Head of caudate nucleus (tissue), 42 donors: ENCODE measurements at regions not wholly inside any gene's neighbourhood (a gene's known extent, or its start where the extent isn't known, plus 50 kb on each side); places are given as distances from the start of the nearest gene placed in this dataset.
A peak's percentile ranks its signal among the peaks of the same experiment; 100 is the strongest.

ENCODE experiments used
- DNase-seq, 42 donors: peaks; one replicate each; pipeline versions ENCODE4 v3.0.0 to v3.0.0-alpha.2; 2020 to 2021; ENCODE audit warnings: mixed read lengths in 7 of 42
- intact Hi-C: fragments of 100-400 bp; cut with DNase I; formaldehyde crosslinking; loops from one replicate; pipeline ENCODE4 v1.15.0; 2022

DNA sequence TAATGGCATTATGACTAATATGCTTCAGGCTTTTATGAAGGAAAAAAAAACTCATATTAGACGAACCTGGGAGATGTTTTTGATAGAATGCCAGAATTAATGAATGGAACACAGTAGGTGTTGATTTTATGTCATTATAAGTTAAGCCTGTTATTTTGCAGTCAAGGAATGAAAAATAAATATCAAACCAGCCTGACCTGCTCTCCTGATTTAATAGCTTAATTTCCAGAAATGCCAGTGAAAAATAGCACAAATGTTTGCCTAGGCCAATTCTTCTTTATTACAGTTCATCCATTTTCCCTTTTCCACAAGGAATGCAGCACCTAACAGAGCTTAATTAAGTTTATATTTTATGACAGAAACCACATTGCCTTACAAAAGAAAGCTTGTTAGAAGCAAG is 292.0 kb downstream of the TBL1XR1 start:
- intact Hi-C loops, result no loop called here
- no peak for DNase-seq

DNA sequence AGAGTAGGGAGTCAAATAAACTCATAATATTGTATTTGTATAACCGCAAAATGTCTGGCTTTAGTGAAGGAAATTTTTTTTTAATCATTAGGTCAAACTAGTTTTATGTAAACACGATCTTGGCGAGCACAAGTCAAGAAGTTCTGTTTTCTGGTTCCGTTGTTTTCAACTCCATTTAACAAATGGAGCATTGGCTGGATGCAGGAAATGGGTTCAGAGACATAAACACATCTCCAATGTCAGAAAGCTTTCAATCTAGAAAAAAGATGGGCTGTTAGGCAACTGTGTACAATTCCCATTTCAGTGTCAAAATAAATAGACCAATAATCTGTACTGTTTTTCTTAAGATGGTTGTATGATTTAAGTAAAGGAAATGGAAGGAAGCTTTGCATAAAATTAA is 292.8 kb downstream of the TBL1XR1 start:
- DNase-seq, result no peak
- intact Hi-C loops, result no loop called here

- intact Hi-C loops, result no loop called here
- no peak for DNase-seq
These were observed 300.6 kb downstream of the TBL1XR1 start for GRCh38 chr3:176896640-176897039.

DNA sequence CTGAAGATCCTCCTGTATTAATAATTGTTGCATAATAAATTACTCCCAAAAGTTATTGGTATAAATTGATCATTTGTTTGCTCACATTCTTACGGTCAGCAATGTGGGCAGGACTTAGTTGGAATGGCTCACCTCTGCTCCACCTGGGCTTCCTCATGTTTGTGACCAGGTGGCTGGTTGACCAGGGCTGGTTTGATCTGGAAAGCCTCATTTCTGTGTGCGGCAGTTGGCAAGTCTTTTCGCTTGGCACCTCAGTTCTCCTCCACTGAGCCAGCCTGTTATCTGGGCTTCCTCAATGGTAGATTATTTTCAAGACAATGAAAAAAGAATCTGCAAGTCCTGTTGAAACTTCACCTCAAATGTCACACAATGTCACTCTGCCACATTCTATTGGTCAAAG is 301.1 kb downstream of the TBL1XR1 start:
- DNase-seq, result no peak
- intact Hi-C loops, result no loop called here

- intact Hi-C loops, result loop anchor here (10.0 kb wide), 1 partner anchor 55 kb away; no protein-coding TSS in a partner anchor
- DNase-seq, result no peak
These were observed 317.6 kb downstream of the TBL1XR1 start for GRCh38 chr3:176879710-176880109.

- no peak for DNase-seq
- intact Hi-C loops, result loop anchor here (10.0 kb wide), 1 partner anchor 62 kb away; no protein-coding TSS in a partner anchor
These were observed 324.0 kb downstream of the TBL1XR1 start for GRCh38 chr3:176873261-176873660.

DNA sequence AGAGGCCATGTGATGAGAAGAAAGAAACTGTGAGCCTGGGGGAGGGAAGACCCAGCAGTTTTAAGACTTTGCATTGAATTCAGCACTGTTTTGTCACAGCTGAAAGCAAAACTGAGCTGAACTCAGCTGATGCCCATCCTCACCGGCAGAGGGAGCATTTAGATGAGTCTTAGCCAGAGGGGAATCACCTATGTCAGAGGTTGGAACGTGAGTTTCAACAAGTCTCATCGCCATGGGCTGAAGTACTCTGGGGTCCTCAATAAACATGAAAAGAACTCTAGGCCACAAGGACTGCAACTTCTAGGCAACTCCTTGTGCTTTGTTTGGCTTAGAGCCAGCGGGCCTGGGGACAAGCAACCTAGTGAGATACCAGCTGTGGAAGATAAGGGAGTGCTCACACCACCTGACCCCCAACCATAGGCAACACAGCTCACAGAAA is 324.5 kb downstream of the TBL1XR1 start:
- intact Hi-C loops, result loop anchor here (10.0 kb wide), 1 partner anchor 62 kb away; no protein-coding TSS in a partner anchor
- peak in 34 of 42 donors; percentile 5 to 78 (median 39) for DNase-seq

GRCh38 chr3:176870451-176870850 is 326.8 kb downstream of the TBL1XR1 start:
- DNase-seq, result no peak
- intact Hi-C loops, result loop anchor here (10.0 kb wide), 1 partner anchor 64 kb away; no protein-coding TSS in a partner anchor

- intact Hi-C loops, result no loop called here
- no peak for DNase-seq
These were observed 329.3 kb downstream of the TBL1XR1 start for GRCh38 chr3:176867681-176868663.

GRCh38 chr3:176861137-176861536 is 336.1 kb downstream of the TBL1XR1 start:
- intact Hi-C loops, result no loop called here
- no peak for DNase-seq

DNA sequence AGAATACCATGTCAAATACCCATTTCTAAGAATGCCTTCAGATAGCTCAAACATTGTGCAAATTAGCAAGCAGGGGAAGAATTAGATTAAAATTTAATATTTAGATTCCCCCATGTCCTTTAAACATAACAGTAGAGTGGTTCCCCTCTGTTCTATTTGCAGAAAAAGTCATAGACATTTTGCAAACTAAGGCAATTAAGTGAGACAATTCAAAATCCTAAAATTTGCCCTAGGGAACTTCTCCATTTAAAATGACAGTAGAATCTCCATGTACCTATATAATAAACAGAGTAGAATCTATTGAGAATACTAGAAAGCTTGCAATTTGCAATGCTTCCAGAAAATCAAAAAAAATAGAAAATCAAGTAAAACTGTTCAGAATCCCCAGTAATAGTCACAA is 340.6 kb downstream of the TBL1XR1 start:
- DNase-seq, result no peak
- intact Hi-C loops, result no loop called here

GRCh38 chr3:176855901-176856486 is 341.3 kb downstream of the TBL1XR1 start:
- intact Hi-C loops, result no loop called here
- no peak for DNase-seq

GRCh38 chr3:176855213-176855612 is 342.1 kb downstream of the TBL1XR1 start:
- intact Hi-C loops, result no loop called here
- no peak for DNase-seq

DNA sequence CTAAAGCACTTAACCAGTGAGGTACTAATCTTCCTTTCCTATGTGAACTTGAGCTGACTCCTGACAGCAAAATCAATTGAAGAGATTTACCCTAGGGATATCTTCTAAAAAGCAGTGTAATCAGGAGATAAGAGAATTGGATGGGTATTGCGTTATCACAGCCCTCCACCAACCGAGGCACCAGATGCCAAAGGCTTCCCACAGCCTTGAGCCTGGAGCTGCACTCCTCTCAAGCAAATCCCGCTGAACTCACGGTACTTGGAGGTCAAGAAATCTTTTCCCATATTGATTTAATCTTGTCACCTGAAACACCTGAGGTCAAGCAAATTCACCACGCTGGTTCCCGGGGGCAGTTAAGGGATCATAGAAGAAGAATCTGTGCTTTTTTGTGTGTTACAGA is 346.8 kb downstream of the TBL1XR1 start:
- no peak for DNase-seq

DNA sequence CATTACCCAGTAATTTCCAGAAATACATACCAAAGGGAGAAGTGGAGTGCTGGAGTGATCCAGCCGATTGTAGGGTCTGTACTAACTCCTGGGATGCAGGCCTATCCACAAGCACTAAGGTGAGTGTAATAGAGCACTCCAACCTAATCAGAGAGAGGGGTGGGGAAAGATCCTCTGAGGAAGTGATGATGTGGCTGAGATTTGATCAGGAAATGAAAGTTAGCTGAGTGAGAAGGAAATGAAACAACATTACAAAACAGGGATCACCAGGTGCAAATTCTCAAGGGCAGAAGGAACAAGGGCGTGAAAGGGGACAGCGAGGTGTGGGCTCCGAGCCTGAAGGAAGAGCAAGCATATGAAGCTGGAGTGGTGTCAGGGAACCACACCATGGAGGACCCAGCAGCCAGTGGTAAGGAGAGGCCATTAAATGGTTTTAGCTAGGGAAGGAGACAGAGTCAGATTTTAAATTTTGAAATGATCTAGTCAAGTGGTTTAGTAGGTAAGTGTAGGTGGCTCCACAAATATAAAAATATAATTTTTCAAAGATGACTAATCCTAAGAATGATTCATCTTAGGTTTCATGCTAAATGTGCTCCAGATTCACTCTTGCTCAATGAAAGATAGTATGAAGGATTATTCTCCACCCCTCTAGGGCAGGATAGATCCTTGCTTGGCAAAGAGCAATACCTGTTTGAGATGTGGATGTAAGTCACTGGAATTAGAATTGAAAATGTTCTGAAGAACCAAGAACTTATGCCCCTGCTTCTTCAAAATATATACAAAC is 348.7 kb downstream of the TBL1XR1 start:
- DNase-seq, result peak in 3 of 42 donors; percentile 18 to 39 (median 24)
- intact Hi-C loops, result no loop called here

More for the DNA sequence above, 346.8 kb downstream of the TBL1XR1 start:
- intact Hi-C loops, result no loop called here

DNA sequence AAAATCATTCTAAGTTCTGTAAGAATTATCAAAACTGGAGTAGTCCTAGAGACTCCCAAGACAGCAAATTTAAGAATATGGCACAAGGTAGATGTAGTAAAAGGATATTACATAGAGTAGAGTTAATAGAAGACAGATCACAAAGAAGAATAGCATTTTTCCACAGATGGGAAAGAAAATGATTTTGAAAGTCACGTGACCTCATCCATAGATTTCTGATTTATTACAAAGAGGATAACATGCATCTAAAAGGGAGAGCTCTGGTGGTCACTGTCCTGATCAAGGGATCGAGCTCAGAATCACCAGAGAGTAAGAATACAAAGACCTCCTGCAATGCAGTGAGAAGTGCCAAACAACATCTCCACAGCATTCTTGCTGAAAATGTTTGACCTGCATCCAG is 354.4 kb downstream of the TBL1XR1 start:
- DNase-seq, result no peak
- intact Hi-C loops, result no loop called here

GRCh38 chr3:176840641-176841286 is 356.5 kb downstream of the TBL1XR1 start:
- intact Hi-C loops, result no loop called here
- DNase-seq, result no peak

DNA sequence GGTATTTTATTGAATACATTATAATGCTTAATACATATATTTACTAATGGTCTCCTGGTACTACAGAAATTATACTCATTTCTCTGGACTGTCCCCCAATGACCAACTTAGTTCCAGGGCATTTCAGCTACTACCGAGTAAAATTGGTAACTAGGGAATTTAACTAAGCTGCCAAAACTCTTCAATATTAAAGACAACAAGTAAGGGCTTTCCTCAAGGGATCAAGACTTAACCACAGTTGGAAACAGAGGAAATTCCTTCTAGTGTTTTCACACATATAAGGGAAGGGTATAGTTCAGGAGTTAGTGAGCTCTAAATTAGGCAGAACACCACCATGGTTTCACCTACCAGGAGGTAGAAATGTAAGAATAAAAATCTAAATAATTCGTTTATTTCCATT is 357.4 kb downstream of the TBL1XR1 start:
- intact Hi-C loops, result no loop called here
- DNase-seq, result no peak

- intact Hi-C loops, result no loop called here
- no peak for DNase-seq
These were observed 357.8 kb downstream of the TBL1XR1 start for GRCh38 chr3:176839466-176839865.
